A673 (cell line): ENCODE measurements at regions not wholly inside any gene's neighbourhood (a gene's known extent, or its start where the extent isn't known, plus 50 kb on each side); places are given as distances from the start of the nearest gene placed in this dataset.

Experiments used
- EZH2 ChIP-seq: fragments of 200-600 bp; sonication (generic); IDR thresholded peaks from 2 replicates; pipeline ENCODE4 v1.6.1; 2017; ENCODE audit warnings: borderline replicate concordance, low read depth, mild to moderate bottlenecking, mixed read lengths, antibody characterized with exemption, low read length; ENCODE audit not compliant: poor library complexity, severe bottlenecking
- TF ChIP-seq, protein P1 (sequence below): fragments of 300-800, 200-600 bp; sonication (generic); conservative IDR thresholded peaks from 2 replicates; pipeline ENCODE4 v1.5.1; 2017; ENCODE audit warnings: low read depth, mild to moderate bottlenecking, antibody characterized with exemption, low read length, moderate library complexity, mixed read lengths

- TF ChIP-seq, protein P1, sequence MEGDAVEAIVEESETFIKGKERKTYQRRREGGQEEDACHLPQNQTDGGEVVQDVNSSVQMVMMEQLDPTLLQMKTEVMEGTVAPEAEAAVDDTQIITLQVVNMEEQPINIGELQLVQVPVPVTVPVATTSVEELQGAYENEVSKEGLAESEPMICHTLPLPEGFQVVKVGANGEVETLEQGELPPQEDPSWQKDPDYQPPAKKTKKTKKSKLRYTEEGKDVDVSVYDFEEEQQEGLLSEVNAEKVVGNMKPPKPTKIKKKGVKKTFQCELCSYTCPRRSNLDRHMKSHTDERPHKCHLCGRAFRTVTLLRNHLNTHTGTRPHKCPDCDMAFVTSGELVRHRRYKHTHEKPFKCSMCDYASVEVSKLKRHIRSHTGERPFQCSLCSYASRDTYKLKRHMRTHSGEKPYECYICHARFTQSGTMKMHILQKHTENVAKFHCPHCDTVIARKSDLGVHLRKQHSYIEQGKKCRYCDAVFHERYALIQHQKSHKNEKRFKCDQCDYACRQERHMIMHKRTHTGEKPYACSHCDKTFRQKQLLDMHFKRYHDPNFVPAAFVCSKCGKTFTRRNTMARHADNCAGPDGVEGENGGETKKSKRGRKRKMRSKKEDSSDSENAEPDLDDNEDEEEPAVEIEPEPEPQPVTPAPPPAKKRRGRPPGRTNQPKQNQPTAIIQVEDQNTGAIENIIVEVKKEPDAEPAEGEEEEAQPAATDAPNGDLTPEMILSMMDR = no peak
- no peak for TF ChIP-seq EZH2
These were observed 187.3 kb upstream of the INTU start for GRCh38 chr4:127445471-127445870.
